Thymus (tissue), 11 donors: ENCODE measurements at regions not wholly inside any gene's neighbourhood (a gene's known extent, or its start where the extent isn't known, plus 50 kb on each side); places are given as distances from the start of the nearest gene placed in this dataset.

ENCODE experiments used
- DNase-seq, 9 donors: peaks; one replicate each; pipeline ENCODE4 v3.0.0-alpha.2; 2013; ENCODE audit warnings: low spot score in 9 of 9, low read depth in 6 of 9, missing footprints in 1 of 9
- H3K27ac ChIP-seq, 2 donors: one replicate each; pipeline ENCODE4 v1.5.1; 2013; ENCODE audit warnings: control low read depth in 1 of 2, low read depth in 1 of 2, low read length in 1 of 2, mild to moderate bottlenecking in 1 of 2, moderate library complexity in 1 of 2
- H3K27me3 ChIP-seq, 2 donors: one replicate each; pipeline ENCODE4 v1.5.1; 2013; ENCODE audit warnings: low read length in 1 of 2; ENCODE audit not compliant: control insufficient read depth in 2 of 2, insufficient read depth in 1 of 2
- H3K36me3 ChIP-seq, 2 donors: one replicate each; pipeline ENCODE4 v1.5.1; 2013; ENCODE audit warnings: low read length in 1 of 2, mild to moderate bottlenecking in 1 of 2, moderate library complexity in 1 of 2; ENCODE audit not compliant: control insufficient read depth in 2 of 2, insufficient read depth in 2 of 2
- H3K4me1 ChIP-seq, 2 donors: one replicate each; pipeline ENCODE4 v1.5.1; 2013; ENCODE audit warnings: low read length in 2 of 2; ENCODE audit not compliant: control insufficient read depth in 2 of 2, insufficient read depth in 2 of 2
- H3K4me3 ChIP-seq, 2 donors: one replicate each; pipeline ENCODE4 v1.5.1; 2013; ENCODE audit warnings: low read length in 2 of 2, control low read depth in 1 of 2, mild to moderate bottlenecking in 1 of 2
- H3K9me3 ChIP-seq, 2 donors: one replicate each; pipeline ENCODE4 v1.5.1; 2013; ENCODE audit warnings: low read length in 1 of 2, mild to moderate bottlenecking in 1 of 2; ENCODE audit not compliant: control insufficient read depth in 2 of 2, insufficient read depth in 1 of 2
- WGBS: extraction: QIAGEN DNeasy Blood & Tissue Kit; methylation state at CpG from one replicate; pipeline ENCODE4 v1.1.7; 2013; 5-methylcytosine and 5-hydroxymethylcytosine counted together
- donor health status: healthy.

GRCh38 chr2:147389218-147389617, 455.6 kb upstream of the ACVR2A start:
- Histone ChIP-seq H3K27ac (no peak overlapping the region), H3K4me3 (no peak overlapping the region), H3K27me3 (no peaks in the 10 kb centered on the region), H3K4me1 (no peaks in the 10 kb centered on the region), H3K9me3 (no peaks in the 10 kb centered on the region), H3K36me3 (no peaks in the 10 kb centered on the region)
- WGBS = 96% methylated on average over 5 of the region's 5 CpGs
- DNase-seq = no peak

DNA sequence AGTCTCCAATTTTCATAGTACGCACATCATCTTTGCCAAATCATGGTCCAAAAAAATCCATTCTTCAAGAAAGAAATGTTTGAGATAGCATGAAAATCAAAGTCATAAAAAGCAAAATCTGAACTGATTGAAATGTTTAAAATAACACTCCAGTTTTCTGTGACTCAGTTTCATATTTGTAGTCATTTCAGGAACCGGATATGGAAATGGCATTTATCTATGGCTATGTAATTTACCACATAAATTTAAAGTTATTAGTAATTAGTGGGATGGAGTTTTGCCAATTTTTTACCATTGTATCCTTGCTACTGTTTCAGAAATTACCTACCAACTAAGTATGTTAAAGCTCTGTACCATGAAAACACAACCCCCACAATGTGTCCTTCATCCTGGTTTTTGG, 456.6 kb upstream of the ACVR2A start:
- Histone ChIP-seq H3K36me3 (no peaks in the 10 kb centered on the region), H3K4me3 (no peak overlapping the region), H3K9me3 (no peaks in the 10 kb centered on the region), H3K4me1 (no peaks in the 10 kb centered on the region), H3K27me3 (no peaks in the 10 kb centered on the region), H3K27ac (no peak overlapping the region)
- 98% methylated on average over 2 of the region's 2 CpGs for WGBS
- no peak for DNase-seq

- H3K9me3 ChIP-seq = no peaks in the 10 kb centered on the region
- H3K36me3 ChIP-seq = no peaks in the 10 kb centered on the region
- H3K4me1 ChIP-seq = no peaks in the 10 kb centered on the region
- WGBS = 83% methylated on average over 3 of the region's 3 CpGs
- H3K4me3 ChIP-seq = no peak overlapping the region
- no peak overlapping the region for H3K27ac ChIP-seq
- DNase-seq = no peak
- H3K27me3 ChIP-seq = no peaks in the 10 kb centered on the region
These were observed 458.5 kb upstream of the ACVR2A start for GRCh38 chr2:147386284-147386683.

DNA sequence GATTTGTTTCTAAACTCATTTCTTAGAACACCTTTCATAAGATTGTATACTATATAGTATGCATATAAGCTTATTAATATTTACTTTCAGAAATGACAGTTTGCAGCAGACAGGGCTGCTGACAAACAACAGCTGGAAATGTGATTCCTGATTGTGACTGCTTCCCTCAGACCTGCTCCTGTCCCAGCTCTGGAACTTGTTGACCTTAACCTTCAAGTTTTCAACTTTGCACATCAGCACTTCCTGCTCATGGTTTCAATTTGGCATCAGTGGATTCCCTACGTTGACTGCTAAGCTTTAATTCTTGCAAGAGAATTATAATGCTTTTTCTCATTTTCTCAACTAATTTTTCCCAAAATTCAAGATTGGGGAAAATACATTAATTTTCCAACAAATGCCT, 459.2 kb upstream of the ACVR2A start:
- Histone ChIP-seq H3K27ac (no peak overlapping the region), H3K36me3 (no peaks in the 10 kb centered on the region), H3K9me3 (no peaks in the 10 kb centered on the region), H3K4me1 (no peaks in the 10 kb centered on the region), H3K27me3 (no peaks in the 10 kb centered on the region), H3K4me3 (no peak overlapping the region)
- 86% methylated on average over 1 of the region's 1 CpG for WGBS
- DNase-seq = no peak

DNA sequence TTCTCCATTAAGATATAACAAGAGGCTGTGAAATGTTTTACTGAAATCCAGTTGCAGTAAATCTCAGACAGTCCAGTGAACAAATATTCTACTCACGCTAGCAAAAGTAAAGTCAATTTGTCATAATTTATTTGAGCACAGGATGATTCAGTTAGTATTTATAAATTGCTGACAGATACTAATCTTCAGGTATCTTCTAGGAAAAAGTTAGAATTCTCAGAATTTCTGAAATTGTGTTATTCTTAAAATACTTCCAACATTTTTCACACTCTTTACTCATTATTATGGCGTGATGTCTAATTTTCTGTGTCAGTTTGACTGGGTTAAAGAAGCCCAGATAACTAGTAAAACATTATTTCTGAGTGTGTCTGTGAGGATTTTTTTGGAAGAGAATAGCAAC, 460.2 kb upstream of the ACVR2A start:
- Histone ChIP-seq H3K36me3 (no peaks in the 10 kb centered on the region), H3K27ac (no peak overlapping the region), H3K4me3 (no peak overlapping the region), H3K27me3 (no peaks in the 10 kb centered on the region), H3K9me3 (no peaks in the 10 kb centered on the region), H3K4me1 (no peaks in the 10 kb centered on the region)
- no peak for DNase-seq
- WGBS = 94% methylated on average over 2 of the region's 2 CpGs

GRCh38 chr2:147382322-147382948, 462.4 kb upstream of the ACVR2A start:
- no peaks in the 10 kb centered on the region for H3K9me3 ChIP-seq
- 85% methylated on average over 3 of the region's 3 CpGs for WGBS
- no peaks in the 10 kb centered on the region for H3K27me3 ChIP-seq
- no peaks in the 10 kb centered on the region for H3K36me3 ChIP-seq
- no peak overlapping the region for H3K4me3 ChIP-seq
- peak in 1 of 9 donors; percentile 0 for DNase-seq
- H3K27ac ChIP-seq = no peak overlapping the region
- no peaks in the 10 kb centered on the region for H3K4me1 ChIP-seq

DNA sequence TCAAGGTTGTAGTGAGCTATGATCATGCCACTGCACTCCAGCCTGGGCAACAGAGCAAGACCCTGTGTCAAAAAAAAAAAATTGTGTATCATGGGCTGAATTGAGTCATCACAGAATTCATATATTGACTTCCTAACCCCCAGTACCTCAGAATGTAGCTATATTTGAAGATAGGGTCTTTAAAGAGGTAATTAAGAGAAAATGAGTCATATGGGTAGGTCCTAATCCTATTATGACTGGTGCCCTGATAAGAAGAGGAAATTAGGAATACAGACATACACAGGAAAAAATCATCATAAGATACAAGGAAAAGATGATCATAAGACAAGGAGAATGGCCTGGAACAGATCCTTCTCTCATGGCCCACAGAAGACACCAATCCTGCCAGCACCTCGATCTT, 466.4 kb upstream of the ACVR2A start:
- Histone ChIP-seq H3K9me3 (no peaks in the 10 kb centered on the region), H3K4me3 (no peak overlapping the region), H3K27ac (no peak overlapping the region), H3K27me3 (no peaks in the 10 kb centered on the region), H3K4me1 (no peaks in the 10 kb centered on the region), H3K36me3 (no peaks in the 10 kb centered on the region)
- 95% methylated on average over 1 of the region's 1 CpG for WGBS
- DNase-seq = no peak

- Histone ChIP-seq H3K36me3 (no peaks in the 10 kb centered on the region), H3K4me1 (no peaks in the 10 kb centered on the region), H3K27ac (no peak overlapping the region), H3K4me3 (no peak overlapping the region), H3K27me3 (no peaks in the 10 kb centered on the region), H3K9me3 (no peaks in the 10 kb centered on the region)
- 81% methylated on average over 1 of the region's 1 CpG for WGBS
- no peak for DNase-seq
These were observed 469.8 kb upstream of the ACVR2A start for GRCh38 chr2:147375073-147375472.

DNA sequence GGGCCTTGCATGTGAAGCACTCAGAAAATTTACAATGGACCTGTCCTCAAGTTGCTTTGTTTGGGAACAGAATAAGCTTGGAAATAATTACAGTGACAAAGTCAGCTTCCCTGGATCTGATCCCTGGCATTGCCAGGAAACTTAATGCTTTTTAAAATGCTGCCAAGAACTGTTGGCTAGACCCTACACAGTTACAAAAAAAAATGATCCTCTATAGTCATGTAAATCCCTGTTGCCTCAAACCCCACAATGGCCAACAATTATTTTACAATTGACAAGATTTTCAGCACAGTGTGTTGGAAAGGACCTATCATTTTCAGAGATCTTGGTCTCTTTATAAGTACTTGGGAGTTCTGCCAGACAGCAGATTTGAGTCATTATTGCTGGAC, 470.4 kb upstream of the ACVR2A start:
- DNase-seq = no peak
- no peaks in the 10 kb centered on the region for H3K27me3 ChIP-seq
- no peaks in the 10 kb centered on the region for H3K36me3 ChIP-seq
- H3K9me3 ChIP-seq = no peaks in the 10 kb centered on the region
- no peak overlapping the region for H3K4me3 ChIP-seq
- no peak overlapping the region for H3K27ac ChIP-seq
- H3K4me1 ChIP-seq = no peaks in the 10 kb centered on the region
